GM18873 (cell line): ENCODE measurements at regions not wholly inside any gene's neighbourhood (a gene's known extent, or its start where the extent isn't known, plus 50 kb on each side); places are given as distances from the start of the nearest gene placed in this dataset.
A peak's percentile ranks its signal among the peaks of the same experiment; 100 is the strongest.
"Not testable (repeated sequence)": the region's sequence is repeated elsewhere in the genome, so short reads cannot be mapped to it uniquely, and the experiment has no call there.

Experiments used
- ATAC-seq: cut with Tn5 transposase; IDR thresholded peaks from one replicate; pipeline ENCODE4 v1.9.1; 2021; ENCODE audit warnings: mild to moderate bottlenecking, moderate library complexity, moderate number of reproducible peaks; ENCODE audit not compliant: unreplicated experiment, low FRiP score

DNA sequence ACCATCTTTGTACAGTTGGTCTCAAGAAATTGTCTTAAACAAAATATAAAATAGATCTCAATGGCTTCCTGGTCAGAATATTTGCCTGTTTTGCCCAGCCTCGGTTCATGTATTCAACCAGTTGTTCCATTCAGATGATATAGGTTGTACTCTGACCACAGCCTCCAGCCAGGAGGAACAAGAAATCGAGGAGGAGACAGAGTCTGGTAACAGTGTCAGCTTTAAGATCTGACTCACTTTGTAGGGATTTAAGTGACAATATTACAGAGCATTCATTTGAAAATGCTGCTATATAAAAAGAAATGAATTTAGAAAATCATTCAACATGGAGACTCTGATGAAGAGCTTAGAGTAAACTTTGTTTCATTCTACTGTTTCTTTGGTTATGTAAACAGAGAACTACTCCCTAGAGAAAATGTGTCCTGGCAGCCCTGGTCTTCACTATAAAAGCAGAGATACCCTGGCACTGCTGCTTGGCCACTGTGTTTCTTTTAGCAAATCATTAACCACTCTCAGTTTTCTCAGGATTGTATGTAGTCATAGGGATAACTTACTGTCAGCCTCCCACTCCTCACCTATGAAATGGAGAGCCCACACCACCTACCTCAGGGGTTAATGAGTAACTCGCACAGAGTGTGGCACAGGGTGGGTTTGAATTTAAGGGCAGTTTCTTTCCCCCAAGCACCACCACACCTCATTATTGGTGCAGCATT lies 53.5 kb downstream of the PAGE2 start:
- ATAC-seq, result no peak

DNA sequence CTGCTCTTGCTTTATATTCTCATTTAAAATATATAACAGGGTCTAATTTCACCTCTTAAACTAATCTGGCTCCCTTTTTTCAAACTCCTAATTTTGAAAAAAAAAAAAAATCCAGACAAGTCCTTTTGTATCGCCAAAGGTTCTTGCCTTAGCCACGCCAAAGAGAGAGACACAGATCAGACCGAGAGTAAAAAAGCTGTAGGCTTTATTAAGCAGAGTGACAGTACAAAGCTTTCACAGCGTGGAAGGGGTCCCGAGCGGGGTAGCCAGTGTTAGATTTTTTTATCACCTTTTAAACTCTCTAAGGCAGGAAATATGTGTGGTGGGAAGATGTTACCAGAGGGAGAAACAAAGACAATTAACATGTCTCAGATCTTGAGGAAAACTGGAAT lies 54.1 kb downstream of the PAGE2 start:
- ATAC-seq, result no peak

DNA sequence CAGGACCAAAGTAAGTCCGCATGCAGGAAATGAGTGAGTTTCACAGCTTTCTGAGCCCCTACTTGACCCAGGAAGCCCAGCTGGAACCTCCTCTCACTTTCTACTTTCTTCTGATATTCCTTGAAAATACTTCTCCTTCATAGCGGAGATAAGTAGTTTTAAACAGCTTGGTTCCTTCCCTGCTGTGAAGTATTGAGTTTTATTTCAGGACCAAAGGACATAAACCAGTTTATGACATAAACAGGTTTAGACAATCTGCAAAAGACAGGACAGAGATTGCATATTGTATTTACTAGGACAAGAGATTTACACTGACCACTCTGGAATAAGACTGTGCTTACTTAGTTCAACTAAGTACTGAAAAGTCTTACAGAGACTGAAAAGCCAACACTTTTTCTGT lies 54.8 kb downstream of the PAGE2 start:
- no peak for ATAC-seq

DNA sequence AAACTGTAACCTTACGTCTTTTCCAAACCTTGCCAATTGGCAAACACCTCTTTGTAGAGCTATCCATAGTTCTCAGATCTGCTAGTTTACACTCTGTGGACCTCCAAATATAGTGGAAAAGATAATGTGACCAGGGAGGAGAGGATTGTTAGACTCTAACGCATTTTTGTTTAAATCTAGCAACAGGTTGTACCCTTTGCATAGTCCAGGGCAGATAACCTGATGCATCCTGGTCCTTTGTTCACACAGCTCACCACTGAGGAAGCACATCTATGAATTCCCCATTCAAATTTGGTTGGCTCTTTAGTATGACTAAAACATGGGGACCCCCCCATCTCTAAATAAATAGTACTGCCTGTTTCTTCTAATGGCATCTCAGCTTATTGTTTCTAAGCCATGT lies 55.9 kb downstream of the PAGE2 start:
- ATAC-seq, result no peak

DNA sequence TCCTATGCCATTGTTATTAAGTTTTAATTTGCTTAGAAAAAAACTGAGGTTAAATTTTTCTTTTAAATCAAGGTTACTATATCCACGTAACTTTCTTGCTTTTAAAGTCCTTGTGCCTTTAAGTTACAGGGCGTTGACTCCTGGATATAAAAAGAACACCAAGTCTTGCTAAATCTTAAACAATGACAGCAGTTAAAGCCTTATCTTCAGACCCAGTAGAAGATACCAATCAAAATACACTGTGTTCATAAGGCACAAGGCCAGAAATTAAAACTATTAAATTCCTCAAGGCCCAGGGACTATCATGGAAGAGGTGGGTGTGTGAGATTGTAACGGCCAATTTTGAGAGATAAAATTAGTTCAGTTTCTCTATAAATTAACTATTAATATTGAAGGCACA lies 60.4 kb downstream of the PAGE2 start:
- no peak for ATAC-seq

DNA sequence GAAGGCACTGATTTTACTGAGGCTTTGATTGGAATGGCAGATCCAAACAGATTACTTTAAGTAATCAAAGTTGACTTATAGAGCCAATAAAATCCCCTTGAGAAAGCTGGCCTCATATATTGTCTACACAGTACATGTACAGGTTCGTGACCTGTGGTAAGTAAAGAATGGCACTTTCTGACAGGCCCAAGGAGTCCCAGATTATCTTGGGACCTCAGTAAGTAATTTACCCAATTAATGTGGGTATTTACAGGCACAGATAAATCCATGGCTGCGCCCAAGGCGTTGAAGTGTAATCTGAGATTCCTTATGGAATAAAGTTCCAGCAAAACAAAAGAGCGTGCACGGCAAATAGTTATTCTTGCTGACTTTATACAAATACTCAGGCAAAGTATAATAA lies 62.4 kb downstream of the PAGE2 start:
- no peak for ATAC-seq

DNA sequence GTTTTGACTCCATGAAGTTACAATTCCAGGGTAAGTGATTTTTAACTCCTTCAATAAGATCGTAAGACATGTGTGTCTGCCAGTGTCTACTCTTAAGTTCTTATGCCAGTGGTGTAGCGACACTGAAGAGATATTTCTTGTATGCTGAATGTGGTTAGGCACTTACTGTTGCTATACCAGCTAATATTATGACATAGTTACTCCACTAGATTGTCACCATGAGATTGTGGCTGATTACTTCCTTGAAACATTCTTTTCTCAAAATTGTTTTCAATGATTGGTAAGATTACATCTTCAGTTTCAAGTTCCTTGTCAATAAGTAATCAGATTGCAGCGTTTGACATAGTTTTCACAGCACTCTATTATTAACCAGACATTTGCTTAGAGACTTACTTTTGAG lies 60.6 kb upstream of the PAGE5 start:
- ATAC-seq, result no peak

DNA sequence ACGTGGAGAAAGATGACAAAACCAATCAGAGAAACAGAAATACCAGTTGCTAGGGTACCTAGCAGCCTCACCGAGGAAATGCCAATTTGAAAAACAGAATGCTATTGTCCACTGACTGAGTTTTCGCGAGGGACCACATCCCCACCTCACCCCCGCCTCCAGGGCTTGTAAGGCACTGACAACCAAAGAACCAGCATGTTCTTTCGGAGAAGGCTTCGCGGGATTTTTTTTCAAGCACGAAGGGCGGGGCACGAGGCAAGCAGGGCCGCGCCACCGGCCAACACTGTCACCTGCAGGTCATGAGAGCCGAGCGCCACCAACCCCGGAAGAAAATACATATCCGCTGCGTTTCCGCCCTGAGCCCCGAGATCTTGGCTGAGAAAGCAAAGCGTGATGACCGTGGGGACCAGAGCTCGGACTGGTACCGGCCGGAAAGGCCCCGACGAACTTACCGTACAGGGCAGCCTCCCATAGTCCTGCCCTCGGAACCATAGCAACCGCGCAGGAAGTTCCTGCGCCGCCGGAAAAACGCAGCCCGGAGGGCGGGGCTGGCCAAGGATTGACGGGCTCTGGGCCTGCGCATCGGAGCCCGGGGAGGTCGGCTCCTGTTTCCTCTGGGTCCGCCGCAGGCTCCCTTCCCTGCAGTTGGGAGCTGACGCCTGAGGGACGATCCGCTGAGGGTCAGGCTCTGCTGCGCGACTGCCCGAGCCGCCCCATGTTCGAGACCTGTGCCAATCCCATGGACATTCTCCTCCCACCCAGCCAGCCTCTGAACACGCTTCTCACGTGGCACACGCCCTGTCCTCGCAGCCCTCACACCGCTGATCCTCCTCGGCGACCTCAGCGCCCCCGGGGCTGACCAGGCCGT lies 59.2 kb upstream of the PAGE5 start:
- peak; percentile 86 for ATAC-seq

DNA sequence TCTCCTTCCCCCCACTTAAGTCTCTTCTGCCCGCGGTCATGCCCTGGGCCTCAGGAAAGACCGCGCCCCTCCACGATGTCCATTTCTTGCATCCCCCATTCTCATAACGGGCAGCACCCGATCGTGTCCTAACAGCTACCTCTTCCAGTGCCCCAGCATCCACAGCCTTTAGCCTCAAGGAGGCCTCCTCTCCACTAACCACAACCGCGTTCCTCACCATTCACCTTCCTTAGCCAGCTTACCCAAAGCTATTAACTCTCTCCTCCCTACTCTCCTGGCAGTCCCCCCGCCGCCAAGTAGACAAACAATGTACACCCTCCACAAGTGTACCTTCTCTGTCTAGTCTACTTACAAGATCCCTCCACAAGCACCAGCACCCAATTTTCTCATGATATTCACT lies 58.6 kb upstream of the PAGE5 start:
- ATAC-seq, result no peak

DNA sequence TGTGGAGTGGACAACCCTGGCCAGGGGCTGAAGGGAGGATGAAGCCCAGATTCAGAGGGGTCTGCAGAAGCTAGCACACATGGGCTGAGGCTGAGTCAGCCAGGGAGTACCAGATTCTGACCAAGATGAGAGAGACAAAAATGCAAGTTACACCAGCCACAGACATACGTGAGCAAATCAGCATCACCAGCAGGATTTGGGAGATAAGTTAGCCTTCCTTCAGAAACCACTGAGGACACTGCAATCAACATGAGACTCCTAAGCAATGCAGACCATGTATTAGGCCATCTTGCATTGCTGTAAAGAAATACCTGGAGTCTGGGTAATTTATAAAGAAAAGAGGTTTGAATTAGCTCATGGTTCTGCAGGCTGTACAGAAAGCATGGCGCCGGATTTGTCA lies 57.0 kb upstream of the PAGE5 start:
- no peak for ATAC-seq

DNA sequence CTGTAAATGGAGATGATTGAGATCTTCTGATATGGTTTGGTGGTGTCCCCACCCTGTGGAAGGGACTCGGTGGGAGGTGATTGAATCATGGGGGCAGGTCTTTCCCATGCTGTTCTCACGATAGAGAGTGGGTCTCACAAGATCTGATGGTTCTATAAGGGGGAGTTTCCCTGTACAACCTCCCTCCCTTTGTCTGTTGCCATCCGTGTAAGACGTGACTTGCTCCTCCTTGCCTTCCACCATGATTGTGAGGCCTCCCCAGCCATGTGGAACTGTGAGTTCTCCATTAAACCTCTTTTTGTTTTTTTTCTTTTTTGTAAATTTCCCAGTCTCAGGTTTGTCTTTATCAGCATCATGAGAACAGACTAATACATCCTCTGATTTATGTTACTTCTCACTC lies 55.1 kb upstream of the PAGE5 start:
- ATAC-seq, result not testable (repeated sequence)

DNA sequence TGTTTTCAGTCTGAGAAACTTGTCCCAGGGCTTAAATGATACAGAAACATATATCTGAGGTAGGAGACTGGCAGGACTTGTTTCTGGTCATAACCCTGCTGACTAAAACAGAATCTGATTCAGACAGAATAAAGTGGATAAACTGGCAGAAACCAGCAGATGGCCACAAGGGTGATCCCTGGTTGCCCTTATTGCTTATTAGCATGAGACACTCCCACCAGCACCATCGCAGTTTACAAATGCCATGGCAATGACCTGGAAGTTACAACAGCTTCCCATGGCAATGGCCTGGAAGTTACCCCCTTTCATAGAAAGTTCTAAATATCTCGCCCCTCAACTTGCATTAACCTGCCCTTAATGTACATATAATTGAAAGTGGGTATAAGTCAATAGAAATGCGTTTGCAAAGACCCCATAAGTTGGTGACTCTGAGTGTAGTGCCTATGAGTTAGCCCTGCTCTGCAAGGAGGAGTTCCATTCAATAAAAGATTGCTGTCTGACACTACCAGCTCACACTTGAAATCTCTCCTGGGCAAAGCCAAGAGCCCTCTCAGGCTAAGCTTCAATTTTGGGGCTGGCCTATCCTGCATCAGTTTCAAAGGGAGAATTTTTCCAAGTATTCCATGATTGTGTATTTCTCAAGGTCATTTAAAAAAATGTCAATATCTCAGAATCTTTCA lies 52.9 kb upstream of the PAGE5 start:
- no peak for ATAC-seq

DNA sequence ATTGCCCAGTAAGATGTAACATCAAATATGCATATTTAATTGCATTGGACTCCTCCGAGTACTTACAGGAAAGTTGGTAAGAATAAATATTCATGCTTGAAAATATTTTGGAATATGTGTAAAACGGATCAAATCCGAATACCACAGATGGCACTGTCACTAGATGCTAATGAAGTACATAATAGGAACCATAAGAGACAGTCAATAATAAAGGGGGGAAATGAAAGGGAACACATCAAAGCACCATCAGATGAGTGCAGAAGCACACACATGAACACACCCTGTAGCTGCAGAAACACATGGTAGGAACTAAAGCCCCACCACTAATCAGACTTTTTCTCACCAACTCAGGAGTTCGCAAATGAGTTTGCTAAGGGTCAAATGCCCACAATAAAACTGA lies 52.2 kb upstream of the PAGE5 start:
- ATAC-seq, result no peak

DNA sequence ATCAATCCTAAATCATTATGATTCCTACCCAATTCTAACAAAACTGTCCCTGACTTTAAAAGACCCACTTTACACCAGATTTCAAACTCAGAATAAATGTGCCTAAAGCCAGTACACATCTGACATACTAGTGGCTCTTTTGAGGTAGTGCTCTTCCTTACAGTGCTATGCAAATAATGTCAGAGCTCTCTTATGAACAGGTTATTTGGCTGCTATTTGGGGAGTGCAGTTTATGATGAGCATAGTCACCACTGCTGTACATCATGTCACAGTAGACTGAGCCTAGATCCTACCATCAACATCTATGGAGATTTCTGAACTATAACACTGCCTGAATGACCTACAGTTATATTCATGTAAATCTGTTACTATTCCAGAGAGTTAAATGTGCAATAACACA lies 50.4 kb upstream of the PAGE5 start:
- no peak for ATAC-seq
